H1 (cell line): ENCODE measurements at regions not wholly inside any gene's neighbourhood (a gene's known extent, or its start where the extent isn't known, plus 50 kb on each side); places are given as distances from the start of the nearest gene placed in this dataset.

ENCODE experiments used
- CTCF ChIA-PET: fragments of 300-600 bp; sonication (Branson Sonifier 250); formaldehyde crosslinking; loops from one replicate; lab custom pipeline; 2021; ENCODE audit not compliant: partially characterized antibody; lab: Charles Lee
- POLR2A ChIA-PET: fragments of 300-600 bp; sonication (Branson Sonifier 250); formaldehyde crosslinking; loops from one replicate; lab custom pipeline; 2021; ENCODE audit warnings: inconsistent platforms; ENCODE audit not compliant: partially characterized antibody; lab: Charles Lee
- DNase-seq, 2 experiments: peaks; one replicate each; pipeline versions ENCODE4 v3.0.0 to v3.0.0-alpha.2; 2010 to 2022; ENCODE audit warnings: low spot score in 2 of 2, low read depth in 1 of 2, mixed read lengths in 1 of 2
- FAIRE-seq: peaks from 2 replicates; lab custom pipeline; 2011; peaks lifted over from hg19 to GRCh38; lab: Jason Lieb, UNC
- H2AFZ ChIP-seq: 2 replicates; pipeline ENCODE4 v1.8.1; 2012; ENCODE audit warnings: low read length, inconsistent platforms
- H2AK5ac ChIP-seq: 2 replicates; pipeline ENCODE4 v1.6.1; 2013; ENCODE audit warnings: low read depth, low read length
- H2BK120ac ChIP-seq: replicated peaks from 2 replicates; pipeline ENCODE3; 2013; ENCODE audit warnings: low read depth, low read length, inconsistent platforms
- H2BK12ac ChIP-seq: 2 replicates; pipeline ENCODE4 v1.6.1; 2013; ENCODE audit warnings: low read depth, low read length
- H2BK15ac ChIP-seq: 2 replicates; pipeline ENCODE4 v1.6.1; 2013; ENCODE audit warnings: low read length
- H2BK20ac ChIP-seq: 2 replicates; pipeline ENCODE4 v1.6.1; 2013; ENCODE audit warnings: low read length
- H2BK5ac ChIP-seq: 2 replicates; pipeline ENCODE4 v1.6.1; 2013; ENCODE audit warnings: low read depth, low read length
- H3K14ac ChIP-seq: 2 replicates; pipeline ENCODE4 v1.6.1; 2013; ENCODE audit warnings: inconsistent platforms; ENCODE audit not compliant: insufficient read length
- H3K18ac ChIP-seq: 2 replicates; pipeline ENCODE4 v1.6.1; 2013; ENCODE audit warnings: low read length; ENCODE audit errors: extremely low read depth
- H3K23ac ChIP-seq: 2 replicates; pipeline ENCODE4 v1.6.1; 2013; ENCODE audit warnings: inconsistent platforms; ENCODE audit not compliant: insufficient read length
- H3K23me2 ChIP-seq: 2 replicates; pipeline ENCODE4 v1.6.1; 2013; ENCODE audit warnings: low read depth, low read length
- H3K27ac ChIP-seq: 2 replicates; pipeline ENCODE4 v1.6.1; 2011; ENCODE audit warnings: low read depth, low read length, inconsistent platforms
- H3K27me3 ChIP-seq, 4 experiments: replicated peaks in 1 of 4; 1 replicate in 1 of 4; 2 replicates in 3 of 4; pipeline versions ENCODE4 v1.6.1 to v1.8.1; 2011 to 2013; ENCODE audit warnings: low read length in 3 of 4, mild to moderate bottlenecking in 3 of 4, inconsistent platforms in 2 of 4, mixed read lengths in 2 of 4, moderate library complexity in 1 of 4; ENCODE audit not compliant: control insufficient read depth in 3 of 4, insufficient read depth in 3 of 4; ENCODE audit errors: extremely low read depth in 1 of 4
- H3K36me3 ChIP-seq, 4 experiments: 2 replicates each; pipeline versions ENCODE4 v1.6.1 to v1.8.1; 2011 to 2013; ENCODE audit warnings: mild to moderate bottlenecking in 4 of 4, low read length in 3 of 4, moderate library complexity in 2 of 4, control low read depth in 1 of 4, inconsistent platforms in 1 of 4; ENCODE audit not compliant: insufficient read depth in 4 of 4, control insufficient read depth in 2 of 4
- H3K4ac ChIP-seq: replicated peaks from 2 replicates; pipeline ENCODE3; 2013; ENCODE audit warnings: low read length, low read depth, mixed read lengths, inconsistent platforms; ENCODE audit not compliant: insufficient read length
- H3K4me1 ChIP-seq, 4 experiments: replicated peaks in 1 of 4; 1 replicate in 1 of 4; 2 replicates in 3 of 4; pipeline versions ENCODE4 v1.6.1 to v1.8.1; 2011 to 2013; ENCODE audit warnings: low read length in 3 of 4, inconsistent platforms in 2 of 4, mixed read lengths in 1 of 4; ENCODE audit not compliant: insufficient read depth in 4 of 4, control insufficient read depth in 3 of 4
- H3K4me2 ChIP-seq, 2 experiments: 2 replicates each; pipeline versions ENCODE4 v1.6.1 to v1.8.1; 2011 to 2013; ENCODE audit warnings: low read depth in 2 of 2, low read length in 2 of 2, control low read depth in 1 of 2, inconsistent platforms in 1 of 2, mild to moderate bottlenecking in 1 of 2; ENCODE audit not compliant: insufficient read depth in 1 of 2
- H3K4me3 ChIP-seq, 4 experiments: fragments of 200-600, 300-600 bp in 1 of 4; sonication (generic), shearing (Covaris generic), sonication (Bioruptor Twin) in 1 of 4; 2 replicates each; pipeline versions ENCODE4 v1.5.1 to v1.8.1; 2011 to 2016; ENCODE audit warnings: low read length in 4 of 4, low read depth in 3 of 4, control low read depth in 2 of 4, inconsistent platforms in 2 of 4, mild to moderate bottlenecking in 2 of 4, mixed read lengths in 1 of 4, moderate library complexity in 1 of 4; ENCODE audit not compliant: insufficient read depth in 2 of 4; ENCODE audit errors: extremely low read depth in 1 of 4
- H3K56ac ChIP-seq: replicated peaks from 2 replicates; pipeline ENCODE3; 2013; ENCODE audit warnings: low read depth, mild to moderate bottlenecking, mixed read lengths, low read length, inconsistent platforms; ENCODE audit not compliant: insufficient read length
- H3K79me1 ChIP-seq: 2 replicates; pipeline ENCODE4 v1.6.1; 2013; ENCODE audit warnings: low read depth, low read length, control low read depth
- H3K79me2 ChIP-seq, 2 experiments: 2 replicates each; pipeline versions ENCODE4 v1.6.1 to v1.8.1; 2012 to 2013; ENCODE audit warnings: low read length in 2 of 2, mild to moderate bottlenecking in 2 of 2, inconsistent platforms in 1 of 2; ENCODE audit not compliant: insufficient read depth in 2 of 2, control insufficient read depth in 1 of 2
- H3K9ac ChIP-seq, 4 experiments: replicated peaks in 1 of 4; 1 replicate in 1 of 4; 2 replicates in 3 of 4; pipeline versions ENCODE4 v1.6.1 to v1.8.1; 2011 to 2013; ENCODE audit warnings: low read depth in 3 of 4, low read length in 3 of 4, control low read depth in 2 of 4, mild to moderate bottlenecking in 2 of 4, moderate library complexity in 2 of 4, inconsistent platforms in 1 of 4; ENCODE audit errors: extremely low read depth in 1 of 4
- H3K9me3 ChIP-seq, 2 experiments: 2 replicates each; pipeline versions ENCODE4 v1.6.1 to v1.8.1; 2012 to 2013; ENCODE audit warnings: mild to moderate bottlenecking in 2 of 2, moderate library complexity in 2 of 2, control low read depth in 1 of 2, inconsistent platforms in 1 of 2, low read depth in 1 of 2, low read length in 1 of 2, mixed read lengths in 1 of 2; ENCODE audit not compliant: insufficient read depth in 2 of 2
- H4K20me1 ChIP-seq, 2 experiments: replicated peaks in 1 of 2; 2 replicates each; pipeline versions ENCODE3 to v1.8.1; 2011 to 2013; ENCODE audit warnings: inconsistent platforms in 2 of 2, low read length in 2 of 2, mild to moderate bottlenecking in 1 of 2; ENCODE audit not compliant: insufficient read depth in 2 of 2, control insufficient read depth in 1 of 2
- H4K5ac ChIP-seq: 2 replicates; pipeline ENCODE4 v1.6.1; 2013; ENCODE audit warnings: low read length, low read depth, mixed read lengths, inconsistent platforms; ENCODE audit not compliant: insufficient read length
- H4K8ac ChIP-seq: 2 replicates; pipeline ENCODE4 v1.8.0; 2013; ENCODE audit warnings: mild to moderate bottlenecking, moderate library complexity, low read length, inconsistent platforms; ENCODE audit not compliant: insufficient read depth; ENCODE audit errors: extremely low read depth
- H4K91ac ChIP-seq: replicated peaks from 2 replicates; pipeline ENCODE3; 2013; ENCODE audit warnings: low read length, mixed read lengths, inconsistent platforms; ENCODE audit not compliant: insufficient read length
- CEBPB ChIP-seq: IDR thresholded peaks from 2 replicates; pipeline ENCODE4 v1.6.1; 2012; ENCODE audit warnings: low read depth, low read length
- CHD2 ChIP-seq: IDR thresholded peaks from 2 replicates; pipeline ENCODE4 v1.6.1; 2012; ENCODE audit warnings: low read length, improper control_type of control experiment
- EZH2 ChIP-seq: fragments of 200-600 bp; sonication (generic); IDR thresholded peaks from 2 replicates; pipeline ENCODE4 v1.7.1; 2012; ENCODE audit warnings: low read depth, mild to moderate bottlenecking, moderate library complexity, low read length, inconsistent platforms; ENCODE audit not compliant: severe bottlenecking
- KDM4A ChIP-seq: IDR thresholded peaks from one replicate; pipeline ENCODE4 v1.7.1; 2012; ENCODE audit warnings: low read depth, mild to moderate bottlenecking, moderate library complexity, low read length, inconsistent platforms; ENCODE audit not compliant: severe bottlenecking
- MAFK ChIP-seq: IDR thresholded peaks from 2 replicates; pipeline ENCODE4 v1.6.1; 2012; ENCODE audit warnings: low read depth, mild to moderate bottlenecking, improper control_type of control experiment, low read length
- NANOG ChIP-seq: IDR thresholded peaks from 2 replicates; pipeline ENCODE4 v1.6.1; 2011; ENCODE audit warnings: low read length, low read depth, mild to moderate bottlenecking, inconsistent platforms; ENCODE audit not compliant: insufficient read depth, poor library complexity, severe bottlenecking
- POLR2AphosphoS5 ChIP-seq: IDR thresholded peaks from 2 replicates; pipeline ENCODE4 v1.6.1; 2011; ENCODE audit warnings: low read depth, low read length
- POU5F1 ChIP-seq: IDR thresholded peaks from 2 replicates; pipeline ENCODE4 v1.6.1; 2011; ENCODE audit warnings: low read depth, mild to moderate bottlenecking, low read length, moderate library complexity
- RBBP5 ChIP-seq: IDR thresholded peaks from 2 replicates; pipeline ENCODE4 v1.7.1; 2012; ENCODE audit warnings: low read depth, mild to moderate bottlenecking, inconsistent platforms, low read length, moderate library complexity, borderline replicate concordance
- SP1 ChIP-seq: IDR thresholded peaks from 2 replicates; pipeline ENCODE4 v1.6.1; 2011; ENCODE audit warnings: low read depth, low read length
- WGBS, 2 experiments: shearing (Covaris generic) in 1 of 2; methylation state at CpG; one replicate each; pipeline versions ENCODE4 v1.1.6 to v1.1.7; 2013 to 2015; ENCODE audit warnings: low lambda C conversion rate in 2 of 2, mixed read lengths in 2 of 2, inconsistent platforms in 1 of 2, low coverage in 1 of 2, missing lambda C conversion rate in 1 of 2; ENCODE audit not compliant: insufficient replicate concordance in 2 of 2, insufficient coverage in 1 of 2, insufficient read length in 1 of 2; ENCODE audit errors: extremely low coverage in 1 of 2, missing lambda C conversion rate in 1 of 2; 5-methylcytosine and 5-hydroxymethylcytosine counted together
- TF ChIP-seq, protein P1 (sequence below): IDR thresholded peaks from 2 replicates; pipeline ENCODE4 v1.6.1; 2012; ENCODE audit warnings: inconsistent platforms
- TF ChIP-seq, protein P2 (sequence below): IDR thresholded peaks from 2 replicates; pipeline ENCODE4 v1.6.1; 2011; ENCODE audit warnings: low read length, improper control_type of control experiment

DNA sequence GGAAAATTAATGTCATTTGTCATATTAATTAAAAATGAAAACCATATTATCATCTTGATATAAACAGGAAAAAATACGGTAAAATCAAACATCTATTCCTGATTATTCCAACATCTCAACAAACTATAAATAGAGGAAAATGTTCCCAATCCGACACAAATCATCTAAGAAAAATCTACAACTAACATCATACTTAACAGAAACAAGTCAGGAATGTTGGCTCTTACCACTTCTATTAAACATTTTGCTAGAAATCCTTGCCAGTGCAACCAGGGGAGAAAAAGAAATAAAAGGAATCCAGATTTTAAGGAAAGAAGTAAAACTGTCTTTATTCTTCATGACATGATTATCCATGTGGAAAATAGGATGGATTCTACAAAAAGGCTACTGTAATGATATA lies 77.0 kb upstream of the IRF2BP2 start (continued):
- TF ChIP-seq CEBPB = no peak

DNA sequence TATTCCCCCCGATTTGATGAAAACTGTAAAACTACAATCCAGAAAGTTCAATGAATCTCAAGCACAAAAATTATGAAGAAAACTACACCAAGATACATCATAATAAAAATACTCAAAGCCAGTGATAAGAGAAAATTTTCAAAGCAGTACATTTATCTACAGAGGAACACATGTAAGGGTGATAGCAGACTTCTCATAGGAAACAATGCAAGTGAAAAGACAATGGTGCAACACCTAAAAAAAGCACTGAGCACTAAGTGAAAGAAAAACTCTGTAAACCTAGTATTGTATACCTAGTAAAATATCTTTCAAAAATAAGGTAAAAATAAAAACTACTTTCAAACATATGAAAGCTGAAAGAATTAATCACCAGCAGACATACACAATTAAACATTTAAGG lies 76.1 kb upstream of the IRF2BP2 start:
- Histone ChIP-seq H2BK120ac (no peak overlapping the region), H2AFZ (no peak overlapping the region), H4K8ac (no peak overlapping the region), H3K4ac (no peak overlapping the region), H3K18ac (no peak overlapping the region), H2BK5ac (no peak overlapping the region), H3K9ac (no peak overlapping the region), H3K4me3 (no peak overlapping the region), H4K5ac (no peak overlapping the region), H2BK20ac (no peak overlapping the region), H2BK12ac (no peak overlapping the region), H2AK5ac (no peak overlapping the region), H3K27me3 (no peaks in the 10 kb centered on the region), H4K91ac (no peak overlapping the region), H3K79me1 (no peaks in the 10 kb centered on the region), H3K23me2 (peaks cover 3% of the 10 kb centered on the region; the same call in 1 of the 2 replicates), H3K4me2 (no peak overlapping the region), H3K23ac (no peak overlapping the region), H3K56ac (no peak overlapping the region), H3K79me2 (no peaks in the 10 kb centered on the region), H3K14ac (no peak overlapping the region), H3K9me3 (no peaks in the 10 kb centered on the region), H3K36me3 (no peaks in the 10 kb centered on the region), H2BK15ac (no peak overlapping the region), H3K27ac (no peak overlapping the region), H4K20me1 (no peaks in the 10 kb centered on the region), H3K4me1 (peaks cover 0 to 5% (median 3%) of the 10 kb centered on the region in 4 experiments; a peak in 4 of 7 replicates)
- DNase-seq (no peak), FAIRE-seq (no peak)
- CTCF ChIA-PET = no interaction called here
- TF ChIP-seq NANOG (no peak), CHD2 (no peak), KDM4A (no peak), EZH2 (no peak), SP1 (no peak), POLR2AphosphoS5 (no peak), POU5F1 (no peak), MAFK (no peak), RBBP5 (no peak)
- TF ChIP-seq, protein P1, sequence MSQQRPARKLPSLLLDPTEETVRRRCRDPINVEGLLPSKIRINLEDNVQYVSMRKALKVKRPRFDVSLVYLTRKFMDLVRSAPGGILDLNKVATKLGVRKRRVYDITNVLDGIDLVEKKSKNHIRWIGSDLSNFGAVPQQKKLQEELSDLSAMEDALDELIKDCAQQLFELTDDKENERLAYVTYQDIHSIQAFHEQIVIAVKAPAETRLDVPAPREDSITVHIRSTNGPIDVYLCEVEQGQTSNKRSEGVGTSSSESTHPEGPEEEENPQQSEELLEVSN = no peak
- TF ChIP-seq, protein P2, sequence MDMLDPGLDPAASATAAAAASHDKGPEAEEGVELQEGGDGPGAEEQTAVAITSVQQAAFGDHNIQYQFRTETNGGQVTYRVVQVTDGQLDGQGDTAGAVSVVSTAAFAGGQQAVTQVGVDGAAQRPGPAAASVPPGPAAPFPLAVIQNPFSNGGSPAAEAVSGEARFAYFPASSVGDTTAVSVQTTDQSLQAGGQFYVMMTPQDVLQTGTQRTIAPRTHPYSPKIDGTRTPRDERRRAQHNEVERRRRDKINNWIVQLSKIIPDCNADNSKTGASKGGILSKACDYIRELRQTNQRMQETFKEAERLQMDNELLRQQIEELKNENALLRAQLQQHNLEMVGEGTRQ = no peak
- POLR2A ChIA-PET = no interaction called here
- WGBS, 2 experiments = 94% methylated on average over 1 of the region's 1 CpG; no CpG with 5 or more reads in 1 of the 2 experiments
